ENCODE measurements at regions not wholly inside any gene's neighbourhood (a gene's known extent, or its start where the extent isn't known, plus 50 kb on each side); places are given as distances from the start of the nearest gene placed in this dataset.
"Not testable (repeated sequence)": the region's sequence is repeated elsewhere in the genome, so short reads cannot be mapped to it uniquely, and the experiment has no call there.

DNA sequence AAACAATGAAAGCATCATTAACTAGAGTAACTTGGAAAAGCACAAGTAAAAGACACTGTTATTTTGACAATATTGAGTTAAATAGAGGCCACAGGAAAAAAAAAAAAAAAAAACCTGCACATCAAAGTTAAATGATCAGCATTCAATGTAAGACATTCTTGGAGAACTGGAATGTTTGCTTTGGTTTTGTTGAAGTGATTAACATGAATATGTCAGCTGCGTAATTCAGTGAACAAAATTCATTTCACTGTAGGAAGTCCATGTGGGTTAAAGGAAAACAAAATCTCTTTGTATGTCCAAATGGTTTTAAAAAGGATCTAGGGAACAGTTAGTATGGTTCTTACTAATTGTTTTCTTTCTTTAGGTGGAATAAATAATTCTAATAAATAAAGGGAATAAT, 252.8 kb upstream of the CNTN6 start:
- DNase-seq: no peak

- no peak for DNase-seq
Measured at GRCh38 chr3:851098-851790, 241.6 kb upstream of the CNTN6 start.

DNA sequence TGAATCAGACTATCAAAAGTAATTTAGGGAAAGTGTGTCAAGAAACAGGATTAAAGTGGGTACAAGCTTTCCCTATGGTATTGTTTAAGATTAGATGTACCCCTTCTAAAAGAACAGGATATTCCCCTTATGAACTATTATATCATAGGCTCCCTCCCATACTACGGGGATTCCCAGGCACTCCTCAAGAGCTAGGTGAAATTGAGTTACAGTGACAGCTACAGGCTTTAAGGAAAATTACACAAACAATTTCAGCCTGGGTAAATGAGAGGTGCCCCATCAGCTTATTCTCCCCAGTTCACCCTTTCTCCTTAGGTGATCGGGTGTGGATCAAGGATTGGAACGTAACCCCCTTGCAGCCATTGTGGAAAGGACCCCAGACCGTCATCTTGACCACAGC, 240.8 kb upstream of the CNTN6 start:
- no peak for DNase-seq

- DNase-seq: no peak
Measured at GRCh38 chr3:853489-853888, 239.3 kb upstream of the CNTN6 start.

DNA sequence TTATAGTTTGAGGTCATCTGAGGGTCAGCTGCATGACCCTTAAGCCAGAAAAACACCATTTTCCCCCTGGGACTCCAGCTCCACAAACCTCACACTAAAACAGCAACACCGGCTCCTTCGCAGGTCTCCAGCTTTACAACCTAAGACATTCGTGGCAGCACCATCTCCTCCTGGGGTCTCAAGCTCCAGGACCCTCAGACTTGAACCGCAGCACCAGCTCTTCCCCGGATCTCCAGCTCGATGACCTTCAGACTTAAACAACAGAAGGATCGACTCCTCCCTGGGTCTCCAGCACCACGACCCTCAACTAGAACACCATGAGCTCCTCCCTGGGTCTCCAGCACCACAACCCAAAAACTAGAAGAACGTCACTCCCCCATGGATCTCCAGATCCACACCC, 233.7 kb upstream of the CNTN6 start:
- DNase-seq: no peak

GRCh38 chr3:861721-862120, 231.1 kb upstream of the CNTN6 start:
- DNase-seq: no peak

GRCh38 chr3:869269-869668, 223.6 kb upstream of the CNTN6 start:
- DNase-seq: no peak

DNA sequence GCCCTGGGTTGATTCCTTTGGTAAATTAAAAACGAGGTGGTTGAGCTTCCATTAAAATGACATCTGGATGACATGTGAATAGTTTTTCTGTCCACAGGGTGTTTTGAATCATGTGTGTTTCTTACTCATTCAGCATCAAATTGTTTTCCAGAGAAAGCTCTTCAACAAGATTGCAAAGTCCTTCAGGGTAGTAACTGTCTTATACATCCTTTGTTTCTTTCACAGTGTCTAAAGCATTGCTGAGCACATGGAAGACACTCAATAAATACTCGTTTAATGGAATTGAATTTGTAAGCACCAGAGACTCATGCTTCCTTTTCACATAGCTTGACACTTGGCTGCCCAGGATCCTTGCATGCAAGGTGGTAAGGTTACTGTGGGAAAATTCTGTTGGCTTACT, 223.1 kb upstream of the CNTN6 start:
- DNase-seq: no peak

DNA sequence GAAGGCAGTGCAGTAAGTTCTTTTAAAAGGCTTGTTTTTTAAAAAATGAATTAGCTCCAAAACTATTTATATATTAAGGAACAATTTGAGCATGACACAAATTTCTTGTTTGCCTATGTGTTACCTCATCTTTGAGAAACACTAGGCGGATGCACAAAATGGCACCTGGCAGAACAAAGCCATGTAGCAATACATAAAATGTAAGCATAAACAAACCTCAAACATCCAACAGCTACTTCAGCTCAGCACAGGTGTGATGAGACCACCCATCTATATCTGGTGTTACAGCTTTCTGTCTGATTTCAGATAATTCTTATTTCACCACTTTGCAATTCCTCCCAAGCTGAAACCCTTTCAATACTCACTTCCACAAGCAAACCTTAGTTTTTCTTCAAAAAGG, 221.2 kb upstream of the CNTN6 start:
- DNase-seq: no peak

GRCh38 chr3:877001-877400, 215.8 kb upstream of the CNTN6 start:
- no peak for DNase-seq

DNA sequence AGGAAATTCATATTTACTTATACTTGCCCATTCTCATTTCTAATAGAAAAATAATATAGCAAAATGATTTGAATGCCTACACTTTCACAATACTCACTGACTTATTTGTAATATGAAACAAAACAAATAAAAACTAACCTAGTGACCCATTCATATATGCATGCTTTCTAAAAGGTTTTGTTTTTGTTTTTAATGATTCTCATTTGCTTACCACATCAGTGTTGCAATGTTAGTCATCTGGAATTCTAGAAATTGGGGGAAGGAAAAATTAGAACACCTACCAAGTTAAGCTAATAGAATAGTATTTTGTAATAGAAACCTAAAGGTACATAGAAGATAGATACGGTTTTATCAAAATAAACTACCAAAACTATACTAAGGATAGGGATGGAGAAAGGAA, 214.1 kb upstream of the CNTN6 start:
- DNase-seq: no peak

DNA sequence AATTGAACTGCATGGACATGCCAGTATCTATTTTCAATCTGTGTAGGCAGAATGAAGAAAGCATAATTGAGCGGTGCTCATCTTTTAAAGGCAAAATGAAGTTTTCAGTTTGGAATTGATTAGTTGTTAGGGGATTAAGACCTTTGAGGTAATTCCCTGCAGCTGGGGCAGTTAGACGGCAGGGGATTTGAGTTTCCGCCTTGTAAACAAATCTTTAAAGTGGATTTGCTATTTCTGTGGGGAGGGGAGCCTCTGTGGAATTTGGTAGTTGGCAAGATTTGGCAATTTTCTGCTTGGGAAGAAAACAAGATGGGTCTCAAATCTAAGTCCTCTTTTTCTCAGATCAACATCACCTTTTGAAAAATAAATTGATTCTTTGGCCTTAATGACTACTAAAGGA, 212.5 kb upstream of the CNTN6 start:
- DNase-seq: no peak

DNA sequence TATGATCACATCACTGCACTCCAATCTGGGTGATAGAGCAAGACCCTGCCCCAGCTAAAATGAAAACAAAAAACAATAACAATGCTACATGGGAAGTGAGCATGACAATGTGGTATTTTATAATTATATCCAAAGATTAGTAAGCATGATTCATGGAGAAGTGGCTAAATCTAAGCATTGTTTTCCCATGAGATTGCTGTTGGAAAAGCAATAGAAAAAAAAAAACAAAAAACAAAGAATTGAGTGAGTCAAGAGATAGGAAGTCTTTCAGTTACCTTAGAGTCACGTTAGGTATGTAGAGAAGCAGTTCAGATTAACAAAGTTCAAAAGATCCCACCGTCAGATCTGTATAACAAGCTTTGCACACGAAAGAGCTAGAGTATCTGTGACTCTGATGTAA, 210.3 kb upstream of the CNTN6 start:
- no peak for DNase-seq

DNA sequence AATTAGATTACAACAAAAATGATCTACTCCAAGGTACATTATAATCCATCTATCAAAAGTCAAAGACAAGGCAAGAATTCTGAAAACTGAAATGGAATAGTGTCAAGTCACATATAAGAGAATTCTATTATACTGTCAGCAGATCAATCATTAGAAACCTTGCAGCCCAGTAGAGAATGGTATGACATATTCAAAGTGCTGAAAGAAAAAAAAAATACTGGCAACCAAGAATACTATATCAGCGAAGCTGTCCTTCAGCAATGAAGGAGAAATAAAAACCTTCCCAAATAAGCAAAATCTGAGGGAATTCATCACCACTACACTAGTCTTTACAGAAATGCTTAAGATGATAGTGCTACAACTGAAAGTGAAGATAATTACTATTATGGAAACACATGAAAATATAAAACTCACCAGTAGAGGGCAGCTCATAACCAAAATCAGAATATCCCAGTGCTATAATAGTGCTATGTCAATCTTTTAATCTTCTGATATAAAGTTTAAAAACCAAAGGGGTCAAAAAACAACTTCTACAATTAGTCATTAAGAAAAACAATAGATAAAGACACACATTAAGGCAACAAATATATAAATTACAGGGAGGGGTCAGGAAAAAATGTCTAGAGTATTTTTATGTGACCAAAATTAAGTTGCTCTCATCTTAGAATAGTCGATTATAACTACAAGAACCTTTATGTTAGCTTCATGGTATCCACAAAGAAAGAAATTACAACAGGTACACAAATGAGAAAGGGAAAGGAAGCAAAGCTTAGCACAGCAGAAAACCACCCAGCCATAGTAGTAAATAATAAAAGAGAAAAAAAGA, 190.7 kb upstream of the CNTN6 start:
- DNase-seq: no peak

DNA sequence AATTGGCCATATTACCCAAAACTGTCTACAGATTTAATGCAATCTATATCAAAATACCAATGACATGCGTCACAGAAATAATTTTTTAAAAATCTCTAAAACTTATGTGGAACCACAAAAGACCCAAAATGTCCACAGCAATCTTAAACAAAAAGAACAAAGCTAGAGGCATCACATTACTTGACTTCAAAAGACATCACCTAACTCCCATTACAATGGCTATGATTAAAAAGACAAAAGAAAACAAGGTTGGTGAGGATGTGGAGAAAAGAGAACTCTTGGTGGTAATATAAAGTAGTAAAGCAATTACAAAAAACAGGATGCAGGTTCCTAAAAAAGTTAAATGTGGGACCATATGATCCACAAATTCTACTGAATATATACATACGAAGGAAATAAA, 187.6 kb upstream of the CNTN6 start:
- DNase-seq: no peak

GRCh38 chr3:906739-907138, 186.1 kb upstream of the CNTN6 start:
- no peak for DNase-seq

DNA sequence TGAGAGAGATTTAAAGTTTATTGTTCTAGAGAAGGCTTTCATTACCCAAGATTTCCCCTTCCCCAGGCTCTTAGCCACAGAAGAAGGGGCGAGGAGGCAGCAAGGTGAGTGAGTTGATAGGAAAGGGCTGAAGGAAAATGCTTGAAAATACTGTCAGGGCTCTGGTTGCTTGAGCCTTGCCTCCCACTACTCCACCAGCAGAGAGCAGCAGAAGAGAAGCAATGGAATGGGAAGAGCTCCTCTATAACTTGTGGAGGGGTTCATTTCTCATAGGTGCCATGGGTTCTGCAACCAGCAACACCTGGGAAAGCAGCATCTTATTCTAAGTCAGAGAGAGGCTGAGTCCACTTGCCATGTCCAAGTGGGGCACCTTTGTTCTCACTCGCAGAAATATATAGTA, 184.0 kb upstream of the CNTN6 start:
- DNase-seq: no peak

GRCh38 chr3:912717-913116, 180.1 kb upstream of the CNTN6 start:
- not testable (repeated sequence) for DNase-seq

DNA sequence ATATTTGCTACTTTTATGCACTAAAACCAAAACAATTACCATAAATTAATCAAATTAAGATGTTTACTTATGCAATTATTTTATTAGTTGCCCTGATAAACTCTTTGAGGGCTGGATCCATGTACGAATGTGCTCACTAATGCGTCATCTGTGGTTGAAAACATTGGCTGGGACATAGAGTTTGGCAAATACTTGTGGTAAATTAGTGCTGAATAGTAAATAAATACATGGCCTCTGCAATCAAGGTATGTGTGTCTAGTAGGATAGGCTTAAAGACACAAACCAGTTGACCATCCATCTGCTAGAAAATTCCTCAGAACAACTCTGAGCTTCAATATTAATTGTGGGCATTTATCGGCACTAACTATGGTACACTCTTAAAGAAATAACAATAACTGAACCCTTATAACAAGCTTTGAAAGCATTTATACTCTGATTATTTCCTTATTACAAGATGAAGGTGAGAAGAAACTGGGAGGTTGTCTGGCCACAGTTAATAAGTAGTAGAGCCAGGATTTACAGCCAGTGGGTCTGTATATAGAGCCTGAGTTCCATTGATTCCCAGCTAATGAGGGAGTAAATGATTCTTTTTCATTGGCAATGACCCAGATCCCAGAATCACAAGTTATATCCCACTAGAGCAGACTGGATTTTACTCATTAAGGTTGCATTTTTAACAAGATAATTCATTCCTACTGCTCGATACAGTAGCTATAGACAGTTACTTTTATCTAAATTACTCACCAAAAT, 169.5 kb upstream of the CNTN6 start:
- DNase-seq: no peak

DNA sequence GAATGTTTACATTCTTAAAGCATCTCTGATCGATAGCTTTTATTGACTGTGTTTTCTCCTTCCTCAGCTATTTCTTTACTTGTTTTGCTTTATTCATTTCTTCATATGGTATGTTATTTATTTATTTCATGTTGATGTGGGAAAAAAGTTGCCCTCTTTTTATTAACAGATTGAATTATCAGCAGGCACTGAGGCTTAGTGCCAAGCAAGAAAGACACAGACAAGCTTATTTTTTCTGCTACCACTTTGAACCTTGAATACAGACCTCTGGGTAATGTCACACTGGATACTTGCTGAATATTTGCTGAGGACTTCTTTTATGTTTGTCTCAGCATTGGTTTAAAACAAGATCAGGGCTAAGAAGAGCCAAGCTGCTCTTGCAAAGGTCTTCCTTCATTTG, 162.0 kb upstream of the CNTN6 start:
- DNase-seq: no peak

GRCh38 chr3:933326-933725, 159.5 kb upstream of the CNTN6 start:
- no peak for DNase-seq

- DNase-seq: no peak
Measured at GRCh38 chr3:944786-945185, 148.0 kb upstream of the CNTN6 start.

DNA sequence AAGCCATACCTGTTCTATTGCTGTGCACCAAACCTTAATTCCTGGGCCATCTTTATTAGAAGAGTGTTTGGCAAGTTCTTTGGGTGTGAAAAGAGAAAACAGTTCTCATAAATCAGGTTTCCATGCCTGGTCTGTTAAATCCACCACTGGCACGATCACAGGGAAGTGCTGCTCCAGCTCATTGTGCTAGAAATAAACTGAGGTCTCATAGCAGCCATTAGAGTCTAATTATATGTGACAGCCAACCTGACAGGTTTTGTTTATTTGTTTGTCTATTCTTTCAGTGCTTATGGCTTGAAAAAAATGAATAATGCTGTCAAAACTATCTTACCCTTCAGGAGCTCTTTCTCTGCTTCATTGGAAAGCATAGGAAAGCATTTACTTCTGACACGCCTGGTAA, 147.1 kb upstream of the CNTN6 start:
- DNase-seq: no peak

- DNase-seq: no peak
Measured at GRCh38 chr3:952906-953305, 139.9 kb upstream of the CNTN6 start.

Measured in NCI-H345 (cell line).